ENCODE measurements at regions not wholly inside any gene's neighbourhood (a gene's known extent, or its start where the extent isn't known, plus 50 kb on each side); places are given as distances from the start of the nearest gene placed in this dataset.
"Not testable (repeated sequence)": the region's sequence is repeated elsewhere in the genome, so short reads cannot be mapped to it uniquely, and the experiment has no call there.

- ATAC-seq = no peak
Observed at GRCh38 chr2:142629193-142629592, 248.3 kb upstream of the KYNU start.

- ATAC-seq = no peak
Observed at GRCh38 chr2:142621287-142621686, 256.2 kb upstream of the KYNU start.

DNA sequence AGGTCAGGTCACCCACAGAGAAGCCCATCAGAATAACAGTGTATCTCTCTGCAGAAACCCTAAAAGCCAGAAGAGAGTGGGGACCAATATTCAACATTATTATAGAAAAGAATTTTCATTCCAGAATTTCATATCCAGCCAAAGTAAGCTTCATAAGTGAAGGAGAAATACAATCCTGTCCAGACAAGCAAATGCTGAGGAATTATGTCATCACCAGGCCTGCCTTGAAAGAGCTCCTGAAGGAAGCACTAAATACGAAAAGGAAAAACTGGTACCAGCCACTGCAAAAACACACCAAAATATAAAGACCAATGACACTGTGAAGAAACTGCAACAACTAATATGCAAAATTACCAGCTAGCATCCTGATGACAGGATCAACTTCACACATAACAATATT lies 260.0 kb upstream of the KYNU start:
- ATAC-seq = no peak

GRCh38 chr2:142615876-142616275 lies 261.6 kb upstream of the KYNU start:
- ATAC-seq = no peak

DNA sequence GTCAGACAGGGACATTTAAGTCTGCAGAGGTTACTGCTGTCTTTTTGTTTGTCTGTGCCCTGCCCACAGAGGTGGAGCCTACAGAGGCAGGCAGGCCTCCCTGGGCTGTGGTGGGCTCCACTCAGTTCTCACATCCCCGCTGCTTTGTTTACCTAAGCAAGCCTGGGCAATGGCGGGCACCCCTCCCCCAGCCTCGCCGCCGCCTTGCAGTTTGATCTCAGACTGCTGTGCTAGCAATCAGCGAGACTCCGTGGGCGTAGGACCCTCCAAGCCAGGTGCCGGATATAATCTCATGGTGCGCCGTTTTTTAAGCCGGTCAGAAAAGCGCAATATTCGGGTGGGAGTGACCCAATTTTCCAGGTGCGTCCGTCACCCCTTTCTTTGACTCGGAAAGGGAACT lies 264.3 kb upstream of the KYNU start:
- not testable (repeated sequence) for ATAC-seq

DNA sequence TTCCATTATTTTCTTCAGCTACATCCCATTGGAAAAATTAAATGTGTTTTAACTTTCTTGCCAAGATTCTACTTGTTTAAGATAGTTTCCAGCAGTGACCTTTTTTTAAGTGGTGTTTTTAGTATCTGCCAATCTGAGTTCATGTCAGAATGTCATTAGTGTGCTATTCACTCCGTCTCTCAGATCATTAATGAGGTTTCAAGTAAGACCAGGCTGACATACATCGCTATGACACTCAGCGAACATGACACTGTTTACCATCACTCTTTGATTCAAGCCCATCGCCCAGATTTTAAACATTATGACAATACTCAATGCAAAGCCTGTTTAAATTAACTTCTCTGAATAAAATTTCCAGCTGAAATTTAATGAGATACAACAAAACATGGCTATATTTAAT lies 272.0 kb upstream of the KYNU start:
- ATAC-seq = no peak

GRCh38 chr2:142603759-142604158 lies 273.7 kb upstream of the KYNU start:
- ATAC-seq = no peak

DNA sequence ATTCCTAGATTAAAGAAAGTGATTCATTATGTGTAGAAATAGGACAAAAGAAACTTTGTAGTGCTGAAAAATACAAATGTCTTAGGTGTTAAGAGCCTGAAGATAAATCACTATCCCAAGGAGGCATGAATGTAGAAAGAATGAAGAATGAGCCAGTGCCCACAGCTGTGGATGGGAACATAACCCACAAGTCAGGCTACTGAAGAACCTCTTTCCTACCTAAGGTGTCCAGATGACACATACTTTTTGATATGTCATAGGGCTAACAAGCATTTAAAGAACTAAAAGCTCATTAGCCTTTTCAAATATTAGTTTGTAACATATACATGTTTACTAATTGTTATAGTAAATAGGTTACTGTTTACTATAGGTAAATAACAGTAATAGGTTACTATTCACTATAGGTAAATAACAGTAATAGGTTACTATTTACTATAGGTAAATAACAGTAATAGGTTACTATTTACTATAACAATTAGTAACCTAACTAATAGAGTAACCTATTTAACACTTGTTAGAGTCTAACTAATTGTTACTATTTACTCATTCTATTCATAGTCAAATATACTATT lies 275.0 kb upstream of the KYNU start:
- ATAC-seq = no peak

- no peak for ATAC-seq
Observed at GRCh38 chr2:142601794-142602193, 275.7 kb upstream of the KYNU start.

GRCh38 chr2:142599504-142599903 lies 278.0 kb upstream of the KYNU start:
- no peak for ATAC-seq

DNA sequence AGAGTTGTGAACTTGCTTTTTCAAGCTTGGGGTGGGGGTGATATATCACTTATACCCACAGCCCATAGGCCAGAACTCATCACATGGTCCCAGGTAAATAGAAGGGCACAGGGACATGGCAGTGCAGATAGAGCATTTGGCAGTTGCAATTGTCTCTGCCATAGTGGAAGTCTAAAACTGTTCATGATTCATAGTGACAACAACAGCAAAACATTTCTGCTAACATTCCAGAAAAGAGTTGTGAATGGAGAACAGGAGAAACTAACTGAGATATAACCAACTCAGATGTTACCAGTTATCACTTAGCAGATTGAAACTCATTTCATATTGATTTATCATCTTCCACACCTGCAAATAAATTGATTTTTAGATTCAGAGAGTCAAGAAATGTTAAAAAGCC lies 278.6 kb upstream of the KYNU start:
- ATAC-seq = no peak

DNA sequence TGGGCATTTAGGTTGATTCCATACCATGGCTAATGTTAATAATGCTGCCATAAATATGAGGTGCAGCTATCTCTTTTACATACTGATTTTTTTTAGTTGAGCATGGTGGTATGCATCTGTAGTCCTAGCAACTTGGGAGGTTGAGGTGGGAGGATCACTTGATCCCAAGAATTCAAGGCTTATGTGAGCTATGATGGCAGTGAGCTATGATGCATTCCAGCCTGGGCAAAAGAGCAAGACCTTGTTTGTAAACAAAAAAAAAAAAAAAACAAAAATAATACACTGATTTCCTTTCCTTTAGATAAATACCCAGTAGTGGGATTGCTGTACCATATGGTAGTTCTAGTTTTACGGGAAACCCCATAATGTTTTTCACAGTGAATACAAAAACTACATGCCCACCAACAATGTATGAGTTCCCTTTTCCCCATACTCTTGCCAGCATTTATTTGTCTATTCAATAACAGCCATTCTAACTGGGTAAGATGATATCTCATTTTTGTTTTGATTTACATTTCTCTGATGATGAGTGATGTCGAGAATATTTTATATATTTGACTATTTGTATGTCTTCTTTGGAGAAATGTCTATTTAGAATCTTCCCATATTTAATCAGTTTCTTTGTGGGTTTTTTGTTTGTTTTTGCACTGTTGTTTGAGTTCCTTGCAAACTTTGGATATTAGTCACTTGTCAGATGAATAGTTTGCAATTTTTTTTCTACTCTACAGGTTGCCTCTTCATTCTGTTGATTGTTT lies 281.0 kb upstream of the KYNU start:
- no peak for ATAC-seq

- no peak for ATAC-seq
Observed at GRCh38 chr2:142594935-142595334, 282.5 kb upstream of the KYNU start.

DNA sequence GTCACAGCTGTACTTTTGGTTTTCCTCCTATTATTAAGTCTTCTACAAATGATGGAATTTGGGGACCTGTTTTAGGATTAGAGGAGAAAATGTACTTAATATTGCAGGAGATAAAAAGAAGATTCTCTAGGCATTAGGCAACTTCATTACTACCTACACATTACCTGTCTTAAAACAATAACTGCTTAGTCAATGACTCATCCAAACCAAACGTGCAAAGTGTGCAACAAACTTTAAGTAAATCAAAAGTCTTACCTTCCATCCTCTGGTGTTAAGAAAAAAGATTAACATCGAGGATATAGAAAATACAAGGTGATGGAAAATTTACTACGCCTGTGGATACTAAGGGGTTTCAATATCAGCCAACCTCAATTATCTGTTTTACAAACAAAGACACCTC lies 285.3 kb upstream of the KYNU start:
- no peak for ATAC-seq

DNA sequence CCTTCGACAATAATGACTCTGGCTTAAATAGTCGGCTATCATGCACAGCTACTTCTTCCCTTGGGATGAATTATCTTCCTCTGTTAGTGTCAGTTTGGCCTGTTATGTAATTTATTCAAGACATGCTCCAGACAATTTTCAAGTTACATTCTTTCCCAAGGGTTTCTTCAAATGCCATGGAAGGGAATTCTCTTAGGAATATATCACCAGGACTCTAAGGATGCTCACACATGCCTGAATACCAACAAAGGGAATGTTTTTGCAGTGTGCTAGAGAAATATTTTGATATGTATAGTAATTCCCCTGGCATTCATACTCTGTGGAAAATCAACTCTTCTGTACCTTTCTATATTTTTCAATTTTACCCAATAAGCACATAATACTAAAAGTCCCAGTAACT lies 286.0 kb upstream of the KYNU start:
- no peak for ATAC-seq

DNA sequence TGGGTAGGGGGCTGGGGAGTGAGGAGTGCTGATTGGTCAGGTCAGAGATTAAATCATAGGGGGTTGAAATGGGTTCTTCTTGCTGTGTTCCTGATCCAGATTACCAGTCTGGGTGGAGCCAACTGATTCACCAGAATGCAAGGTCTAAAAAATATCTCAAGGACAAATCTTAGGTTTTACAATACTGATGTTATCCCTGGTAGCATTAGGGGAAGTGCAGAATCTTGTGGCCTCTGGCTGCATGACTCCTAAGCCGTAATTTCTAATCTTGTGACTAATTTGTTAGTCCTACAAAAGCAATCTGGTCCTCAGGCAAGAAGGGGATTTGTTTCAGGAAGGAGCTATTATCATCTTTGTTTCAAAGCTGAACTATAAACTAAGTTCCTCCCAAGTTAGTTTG lies 289.2 kb upstream of the KYNU start:
- no peak for ATAC-seq

DNA sequence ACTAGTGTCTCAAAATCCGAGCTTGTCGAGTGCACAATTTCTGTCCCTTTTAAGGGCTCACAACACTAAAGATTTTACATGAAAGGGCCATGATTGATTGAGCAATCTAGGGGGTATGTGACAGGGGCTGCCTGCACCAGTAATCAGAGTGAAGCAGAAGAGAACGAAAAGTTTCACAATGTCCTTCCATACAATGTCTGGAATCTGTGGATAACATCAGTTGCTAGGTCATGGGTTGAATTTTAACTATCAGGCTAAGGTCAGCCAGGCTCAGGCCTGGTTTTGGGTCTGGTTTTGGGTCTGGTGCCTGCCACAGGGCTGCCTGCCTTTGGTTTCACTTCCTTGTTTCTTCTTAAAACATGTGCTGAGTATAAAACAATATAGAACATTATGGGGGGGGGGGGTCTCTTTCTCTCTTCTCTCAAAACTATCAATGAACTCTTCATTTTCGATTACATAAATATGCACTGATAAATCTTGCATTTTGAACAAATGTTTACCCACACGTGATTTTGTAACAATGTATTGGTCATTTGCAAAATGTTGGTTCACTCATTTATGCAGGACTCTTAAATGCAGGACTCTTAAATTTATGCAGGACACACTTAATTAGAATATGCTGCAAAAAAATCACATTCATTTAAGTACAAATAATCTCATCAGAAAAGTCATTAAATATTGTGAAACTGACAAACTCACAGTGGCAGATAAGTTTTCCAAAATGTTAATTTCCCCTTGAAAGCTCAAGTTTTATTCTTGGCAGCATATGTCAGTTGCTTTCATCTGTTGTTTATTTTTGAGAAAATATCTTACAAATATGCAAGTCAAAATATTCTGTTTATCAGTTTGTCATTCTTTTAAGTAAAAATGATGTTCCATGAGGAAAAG lies 290.5 kb upstream of the KYNU start:
- ATAC-seq = no peak

DNA sequence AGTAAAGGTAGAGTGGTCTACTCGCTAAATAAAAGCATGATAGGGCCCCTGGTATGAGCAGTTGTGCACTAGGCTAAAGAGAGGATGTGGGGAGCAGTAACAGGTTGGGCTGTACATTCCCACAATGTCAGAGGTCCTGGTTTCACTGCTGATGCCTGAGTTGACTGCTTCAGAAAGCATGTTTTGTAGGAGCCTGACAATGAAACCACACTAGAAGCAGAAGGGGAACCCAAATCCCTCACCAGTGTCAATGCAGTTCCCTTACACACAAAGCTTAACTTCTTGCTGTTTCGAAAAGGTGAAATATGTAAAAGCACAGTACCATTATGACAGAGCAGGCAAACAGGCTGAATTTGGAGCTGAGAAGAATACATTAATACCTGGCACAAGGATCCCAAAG lies 291.7 kb upstream of the KYNU start:
- no peak for ATAC-seq

DNA sequence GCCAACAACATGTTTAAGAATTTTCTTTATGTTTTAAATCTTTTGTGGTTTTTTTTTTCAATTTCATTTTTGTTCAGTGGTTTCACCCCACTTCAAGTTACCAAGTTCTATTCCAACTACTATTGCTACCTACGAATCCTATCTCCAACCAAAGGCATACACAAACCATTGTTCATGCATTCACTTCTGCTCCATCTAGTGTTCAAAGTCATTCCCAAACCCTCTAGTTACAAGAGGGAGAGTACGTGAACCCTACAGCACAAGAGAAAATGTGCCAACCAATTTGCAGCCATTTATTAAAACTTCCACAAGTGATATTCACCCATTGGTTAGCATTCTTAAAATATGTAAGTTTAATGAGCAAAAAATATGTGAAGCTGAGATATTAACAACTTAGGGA lies 295.1 kb upstream of the KYNU start:
- ATAC-seq = no peak

DNA sequence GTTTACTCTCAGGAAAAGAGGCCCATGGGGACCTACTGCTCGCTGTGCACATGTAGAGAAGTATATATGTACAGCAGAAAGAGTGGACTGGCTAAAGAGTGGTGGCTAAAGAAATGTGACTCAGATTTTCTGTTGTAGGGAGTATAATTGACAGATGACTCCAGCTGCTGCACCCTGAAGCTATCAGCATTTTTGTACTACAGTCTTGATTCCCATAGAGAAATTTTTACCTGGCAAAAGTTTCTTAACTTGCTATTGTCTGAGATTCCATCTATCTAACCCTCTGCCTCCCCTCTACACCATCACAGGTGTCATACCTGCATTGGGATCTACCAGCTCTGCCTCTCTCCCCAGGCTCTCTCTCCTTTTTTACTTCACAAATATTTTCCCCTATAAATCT lies 296.0 kb upstream of the KYNU start:
- no peak for ATAC-seq

GRCh38 chr2:142580691-142581090 lies 296.8 kb upstream of the KYNU start:
- ATAC-seq = no peak

- ATAC-seq = no peak
Observed at GRCh38 chr2:142575561-142575960, 301.9 kb upstream of the KYNU start.

DNA sequence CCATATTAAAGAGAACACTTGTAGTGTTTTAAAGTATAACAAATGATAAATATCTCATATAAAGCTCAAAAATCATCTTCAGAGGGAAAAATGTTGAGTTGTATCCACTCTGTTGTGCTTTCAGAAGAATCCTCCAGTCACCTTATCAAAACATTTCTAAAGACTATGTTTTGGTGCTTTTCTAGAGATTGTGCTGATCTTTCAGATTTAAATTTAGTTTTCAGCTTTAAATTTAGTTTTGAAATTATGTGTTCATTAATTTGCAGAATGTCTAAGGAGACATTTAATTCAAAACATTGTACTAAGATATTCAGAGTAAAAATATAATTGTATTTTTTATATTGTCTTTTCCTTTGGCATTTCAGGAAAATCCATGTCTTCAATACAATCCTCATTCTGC lies 303.1 kb upstream of the KYNU start:
- no peak for ATAC-seq
